HG02970 (cell line): ENCODE measurements at regions not wholly inside any gene's neighbourhood (a gene's known extent, or its start where the extent isn't known, plus 50 kb on each side); places are given as distances from the start of the nearest gene placed in this dataset.

ENCODE experiments used
- ATAC-seq: cut with Tn5 transposase; IDR thresholded peaks from one replicate; pipeline ENCODE4 v1.9.1; 2021; ENCODE audit warnings: mild to moderate bottlenecking, moderate library complexity, moderate number of reproducible peaks; ENCODE audit not compliant: unreplicated experiment, low FRiP score

DNA sequence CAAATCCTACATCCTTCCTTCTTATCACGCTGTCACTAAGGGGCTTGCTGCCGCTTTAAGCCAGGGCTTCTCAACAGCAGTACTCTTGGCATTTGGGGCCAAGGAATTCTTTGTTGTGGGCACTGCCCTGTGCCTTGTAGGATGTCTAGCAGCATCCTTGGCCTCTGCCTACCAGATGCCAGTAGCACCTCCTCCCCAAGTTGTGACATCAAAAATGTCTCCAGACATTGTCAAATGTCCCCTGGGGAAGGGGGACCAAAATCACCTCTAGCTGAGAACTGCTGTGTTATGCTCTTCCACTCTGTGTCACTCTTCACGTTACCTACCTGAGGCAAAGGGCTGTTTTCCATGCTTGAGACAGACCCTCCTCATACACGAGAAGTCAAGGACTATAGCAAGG, 400.3 kb upstream of the POU3F1 start:
- ATAC-seq, result no peak

DNA sequence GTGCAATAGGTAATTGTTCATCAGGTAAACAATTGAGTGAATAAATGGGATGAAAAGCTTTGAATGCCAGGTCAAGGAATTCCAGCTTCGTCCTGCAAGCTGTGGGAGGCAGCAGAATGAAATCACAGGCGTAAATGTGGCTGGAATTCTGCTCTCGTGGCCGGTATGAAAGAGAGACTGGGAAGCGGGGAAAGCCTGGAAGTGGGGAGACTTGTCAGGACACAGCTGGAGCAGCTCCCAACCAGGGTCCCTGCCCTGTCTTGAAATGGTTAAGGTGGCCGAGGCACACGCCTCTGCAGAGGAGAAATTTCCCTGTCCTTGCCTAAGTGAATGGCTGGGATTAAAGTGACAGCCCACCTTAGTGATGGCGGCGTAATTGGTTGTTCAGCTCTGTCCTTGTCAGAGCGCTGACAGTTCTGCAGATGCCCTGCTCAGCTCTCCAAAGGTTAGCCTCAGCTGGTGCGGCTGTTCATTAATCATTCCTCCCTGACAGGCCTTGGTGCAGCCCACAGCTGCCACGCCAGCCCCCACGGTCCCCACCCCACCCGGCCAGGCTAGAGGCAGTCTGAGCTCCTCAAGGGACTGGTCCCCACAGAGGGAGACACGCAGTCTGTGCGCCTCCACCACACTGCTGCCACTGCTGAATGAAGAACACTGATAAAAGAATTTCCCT, 398.3 kb upstream of the POU3F1 start:
- no peak for ATAC-seq

DNA sequence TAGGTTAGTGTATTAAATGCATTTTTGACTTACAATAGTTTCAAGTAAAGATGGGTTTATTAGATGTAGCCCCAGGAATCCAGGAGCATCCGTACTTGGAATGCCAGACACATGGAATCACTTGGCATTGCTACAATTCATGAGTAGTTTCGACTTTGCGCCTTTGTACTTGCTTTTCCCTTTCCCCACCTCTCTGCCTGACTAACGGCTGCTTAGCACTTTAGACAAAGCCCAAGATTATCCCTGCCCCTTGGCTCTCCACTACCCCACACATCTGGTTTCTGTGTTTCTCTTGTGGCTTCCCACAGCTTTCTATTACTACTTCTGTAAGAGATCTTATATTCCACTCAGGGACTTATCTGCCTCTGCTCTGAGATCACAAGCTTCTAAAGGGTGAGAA, 397.7 kb upstream of the POU3F1 start:
- ATAC-seq, result no peak

- no peak for ATAC-seq
Measured at GRCh38 chr1:38440402-38440801, 393.8 kb upstream of the POU3F1 start.

- no peak for ATAC-seq
Measured at GRCh38 chr1:38436749-38437148, 390.2 kb upstream of the POU3F1 start.

- ATAC-seq, result no peak
Measured at GRCh38 chr1:38436006-38436405, 389.4 kb upstream of the POU3F1 start.

GRCh38 chr1:38433084-38433722, 386.6 kb upstream of the POU3F1 start:
- ATAC-seq, result no peak

GRCh38 chr1:38431535-38432376, 385.2 kb upstream of the POU3F1 start:
- no peak for ATAC-seq

GRCh38 chr1:38430949-38431348, 384.4 kb upstream of the POU3F1 start:
- no peak for ATAC-seq

DNA sequence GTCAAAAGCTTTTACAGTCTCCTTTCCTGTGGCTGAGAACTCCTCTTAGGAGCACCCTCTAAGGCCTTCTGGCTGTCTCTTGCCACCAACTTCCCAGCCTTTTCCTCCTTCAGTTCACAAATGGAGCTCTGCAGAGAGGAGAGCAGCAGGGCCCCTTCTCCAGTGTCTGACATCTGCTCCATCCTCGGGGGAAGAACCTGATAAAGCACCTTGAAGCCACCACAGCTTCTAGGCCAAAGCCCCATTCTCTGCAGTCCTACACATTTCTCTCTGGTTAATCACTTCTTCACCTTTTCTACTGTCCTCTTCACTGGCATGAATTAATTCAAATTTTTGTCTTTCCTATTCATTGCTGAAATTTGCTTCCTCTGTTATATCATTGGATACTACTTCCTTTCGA, 378.1 kb upstream of the POU3F1 start:
- ATAC-seq, result no peak

DNA sequence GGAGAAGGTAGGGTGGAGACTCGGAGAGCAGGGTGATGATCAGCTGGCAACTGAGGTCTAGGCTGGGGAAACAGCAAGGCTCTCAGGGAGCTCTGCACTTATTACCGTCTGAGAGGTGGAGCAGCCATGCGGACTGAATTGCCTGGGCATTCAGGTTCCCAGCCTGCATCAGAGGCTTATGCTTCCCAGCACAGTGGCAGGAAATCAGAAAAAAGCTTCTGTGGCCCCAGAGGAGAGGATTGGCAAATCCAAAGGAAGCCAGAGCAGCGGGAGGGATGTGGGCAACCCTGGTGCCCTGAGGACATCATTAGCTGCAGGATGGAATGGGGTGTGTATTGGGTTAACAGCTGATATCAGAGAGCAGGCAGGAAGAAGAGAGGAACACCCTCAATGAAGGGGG, 374.1 kb upstream of the POU3F1 start:
- no peak for ATAC-seq

- no peak for ATAC-seq
Measured at GRCh38 chr1:38418195-38419030, 371.8 kb upstream of the POU3F1 start.

DNA sequence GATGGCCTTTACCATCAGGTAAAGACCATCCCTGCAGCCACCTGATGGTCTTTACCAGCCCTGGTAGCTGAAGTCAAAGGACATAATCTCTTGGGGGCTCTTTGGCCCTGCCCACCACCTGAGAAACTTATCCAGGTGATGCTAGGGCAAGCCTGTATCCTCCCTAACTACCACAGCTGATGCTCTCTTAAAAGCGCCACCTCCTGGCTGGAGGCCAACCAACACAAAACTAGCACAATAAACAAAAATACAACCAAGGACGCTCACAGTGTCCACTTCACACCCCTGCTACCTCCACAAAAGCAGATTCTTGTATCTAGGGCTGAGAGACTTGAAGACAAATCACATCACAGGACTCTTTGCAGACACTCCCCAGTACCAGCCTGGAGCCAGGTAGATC, 357.1 kb upstream of the POU3F1 start:
- no peak for ATAC-seq

DNA sequence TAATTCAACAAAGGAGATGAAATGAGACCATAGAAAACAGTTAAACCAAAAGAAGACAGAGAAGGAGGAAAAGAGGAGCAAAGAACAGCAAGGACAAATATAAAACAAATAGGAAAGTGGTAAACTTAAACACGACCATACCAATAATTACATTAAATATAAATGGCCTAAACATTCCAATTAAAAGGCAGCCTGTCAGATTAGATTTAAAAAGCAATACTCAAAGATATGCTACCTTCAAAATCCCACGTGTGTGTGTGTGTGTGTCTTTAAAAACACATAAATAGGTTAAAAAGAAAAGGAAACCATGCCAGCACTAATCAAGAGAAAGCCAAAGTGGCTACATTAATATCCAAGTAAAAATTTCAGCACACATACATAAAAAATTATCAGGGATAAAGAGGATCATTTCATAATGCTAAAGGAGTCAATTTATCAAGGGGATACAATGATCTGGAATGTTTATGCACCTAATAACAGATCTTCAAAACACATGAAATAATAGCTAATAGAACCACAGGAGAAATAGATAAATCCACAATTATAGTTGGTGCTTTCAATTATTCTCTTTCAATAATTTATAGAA, 355.7 kb upstream of the POU3F1 start:
- ATAC-seq, result no peak

DNA sequence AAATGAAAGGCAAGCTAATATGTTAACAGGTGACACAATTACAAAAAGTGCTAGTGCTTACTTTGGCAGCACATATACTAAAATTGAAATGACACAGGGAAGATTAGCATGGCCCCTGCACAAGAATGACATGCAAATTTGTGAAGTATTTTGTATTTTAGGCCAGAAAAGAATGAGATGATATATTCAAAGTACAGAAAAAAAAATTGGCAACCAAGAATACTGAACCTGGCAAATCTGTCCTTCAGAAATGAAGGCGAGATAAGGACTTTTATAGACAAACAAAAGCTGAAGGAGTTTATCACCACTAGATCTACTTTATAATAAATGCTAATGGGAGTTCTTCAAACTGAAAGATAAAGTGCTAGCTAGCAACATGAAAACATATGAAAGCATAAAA, 350.0 kb upstream of the POU3F1 start:
- ATAC-seq, result no peak

DNA sequence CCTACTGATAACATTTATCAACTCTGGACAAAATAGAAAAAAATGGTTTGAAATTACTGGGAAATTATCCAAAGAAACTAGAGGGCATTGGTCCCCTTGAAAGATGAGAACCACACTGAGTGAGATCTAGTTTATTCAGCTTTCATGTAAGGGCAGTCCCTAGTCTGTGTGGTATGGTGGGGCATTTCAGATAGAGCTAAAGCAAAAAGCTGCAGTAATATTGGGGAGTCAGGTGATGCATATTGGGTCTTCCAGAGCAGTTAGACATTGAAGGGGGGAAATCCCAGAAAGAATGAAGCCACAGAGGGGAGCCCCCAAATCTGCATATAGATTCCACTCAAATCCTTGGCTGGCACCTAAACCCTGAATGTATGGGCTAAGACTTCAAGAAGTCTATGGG, 347.7 kb upstream of the POU3F1 start:
- no peak for ATAC-seq

DNA sequence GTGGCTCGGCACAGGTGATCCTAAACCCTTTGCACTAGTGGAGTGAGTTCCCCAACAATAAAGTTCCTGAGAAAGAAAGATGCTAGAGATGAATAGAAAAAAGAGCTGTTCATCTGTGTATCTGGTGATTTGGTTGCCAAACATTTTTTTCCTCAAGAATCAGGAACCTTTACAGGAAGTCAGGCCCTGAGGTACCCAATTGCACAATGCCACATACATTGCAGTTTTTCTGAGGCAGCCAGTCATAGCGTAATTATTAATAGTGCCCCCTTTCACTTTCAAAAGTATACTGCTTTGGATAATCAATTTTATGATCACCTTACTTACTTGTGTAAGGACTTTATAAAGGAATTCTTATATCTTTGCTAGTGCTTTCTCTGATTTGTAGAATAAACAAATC, 346.3 kb upstream of the POU3F1 start:
- ATAC-seq, result no peak

DNA sequence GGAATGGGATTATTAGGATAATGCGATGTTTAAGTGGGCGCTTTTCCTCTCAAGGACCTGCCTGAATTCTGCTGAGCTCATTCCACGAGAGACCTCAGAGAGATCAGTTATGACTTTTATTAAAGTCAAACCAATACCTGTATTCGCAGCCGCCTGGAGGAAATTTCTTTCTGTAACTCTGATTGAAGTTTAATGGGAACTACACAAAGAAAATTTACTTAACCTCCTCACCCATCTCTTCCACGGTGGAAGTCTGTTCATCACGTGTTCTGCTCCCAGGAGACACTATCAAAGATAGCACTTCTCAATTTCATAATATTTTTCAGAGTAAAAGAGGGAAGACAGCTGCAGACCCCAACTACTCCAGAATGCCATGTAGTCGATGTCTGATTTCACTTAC, 334.7 kb upstream of the POU3F1 start:
- ATAC-seq, result no peak

GRCh38 chr1:38376577-38376976, 330.0 kb upstream of the POU3F1 start:
- no peak for ATAC-seq

DNA sequence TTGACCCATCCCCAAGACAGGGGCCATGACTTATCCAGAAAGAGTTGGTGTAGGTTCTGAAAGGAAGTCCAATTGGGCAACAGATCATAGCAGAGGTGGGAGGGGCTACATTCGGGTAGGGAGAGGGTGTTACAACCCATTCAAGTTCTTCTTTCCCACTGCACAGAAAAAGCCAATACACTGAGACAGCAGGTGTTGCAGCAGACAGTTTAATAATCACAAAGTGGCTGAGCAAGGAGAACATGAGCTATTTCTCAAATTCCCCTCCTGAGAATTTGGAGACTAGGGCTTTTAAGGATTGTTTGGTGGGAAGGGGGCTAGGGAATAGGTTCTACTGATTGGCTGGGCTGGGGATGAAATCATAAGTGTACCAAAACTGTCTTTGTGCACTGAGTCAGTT, 328.4 kb upstream of the POU3F1 start:
- no peak for ATAC-seq

DNA sequence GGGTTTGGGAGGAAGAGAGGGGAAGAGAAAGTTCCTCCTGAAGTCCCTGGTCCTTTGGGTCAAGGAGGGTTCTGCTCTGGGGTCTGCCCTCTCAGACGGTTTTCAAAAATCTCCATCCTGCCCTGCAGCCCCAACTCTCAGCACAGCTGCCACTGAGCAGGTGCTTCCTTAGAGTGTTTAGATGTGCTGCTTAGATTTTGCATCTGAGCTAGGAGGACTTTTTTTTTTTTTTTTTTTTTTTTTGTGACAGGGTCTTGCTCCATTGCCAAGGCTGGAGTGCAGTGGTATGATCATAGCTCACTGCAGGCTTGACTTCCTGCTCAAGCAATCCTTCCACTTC, 324.9 kb upstream of the POU3F1 start:
- ATAC-seq, result no peak
